ENCODE measurements at regions not wholly inside any gene's neighbourhood (a gene's known extent, or its start where the extent isn't known, plus 50 kb on each side); places are given as distances from the start of the nearest gene placed in this dataset.

GRCh38 chr3:104291437-104291851, 1075.3 kb upstream of the ALCAM start:
- TF ChIP-seq CTCF (IDR thresholded peaks at IDR 0.05) = no peak
- TF ChIP-seq POLR2A (IDR thresholded peaks at IDR 0.05) = no peak
